Endothelial cell of umbilical vein (primary cell): ENCODE measurements at regions not wholly inside any gene's neighbourhood (a gene's known extent, or its start where the extent isn't known, plus 50 kb on each side); places are given as distances from the start of the nearest gene placed in this dataset.

ENCODE experiments used
- BruUV-seq: library from RNA; stranded (reverse); fragments of 400-500 nt; replicated peaks from 2 replicates; lab custom pipeline; 2021; lab: Mats Ljungman, UMichigan
- CTCF ChIA-PET: fragments of 300-600, 350-600 bp; sonication (Branson Sonifier 250); formaldehyde crosslinking; loops from one replicate; lab custom pipeline; 2021; ENCODE audit warnings: antibody characterized with exemption, inconsistent platforms; lab: Charles Lee
- POLR2A ChIA-PET: fragments of 300-600, 350-600 bp; sonication (Branson Sonifier 250); formaldehyde crosslinking; loops from one replicate; lab custom pipeline; 2021; ENCODE audit warnings: antibody characterized with exemption, inconsistent platforms; lab: Charles Lee
- DNase-seq: peaks from one replicate; pipeline ENCODE4 v3.0.0-alpha.2; 2011; ENCODE audit warnings: low read depth, low spot score
- FAIRE-seq: peaks from 2 replicates; lab custom pipeline; 2011; peaks lifted over from hg19 to GRCh38; lab: Jason Lieb, UNC
- H2AFZ ChIP-seq: 2 replicates; pipeline ENCODE4 v1.6.0; 2012; ENCODE audit warnings: low read depth, low read length, control low read depth, inconsistent platforms
- H3K27ac ChIP-seq: 2 replicates; pipeline ENCODE4 v1.5.1; 2011; ENCODE audit warnings: low read depth, mild to moderate bottlenecking, control low read depth, low read length, moderate library complexity; ENCODE audit not compliant: insufficient read depth
- H3K27me3 ChIP-seq, 2 experiments: 2 replicates each; pipeline versions ENCODE4 v1.6.0 to v1.6.1; 2011; ENCODE audit warnings: low read length in 2 of 2, mixed read lengths in 1 of 2; ENCODE audit not compliant: control insufficient read depth in 2 of 2, insufficient read depth in 2 of 2
- H3K36me3 ChIP-seq, 2 experiments: 2 replicates in 1 of 2; 3 replicates in 1 of 2; pipeline ENCODE4 v1.5.1; 2011; ENCODE audit warnings: low read length in 2 of 2, mild to moderate bottlenecking in 1 of 2, moderate library complexity in 1 of 2; ENCODE audit not compliant: control insufficient read depth in 2 of 2, insufficient read depth in 2 of 2; ENCODE audit errors: extremely low read depth in 1 of 2
- H3K4me1 ChIP-seq: 3 replicates; pipeline ENCODE4 v1.5.1; 2011; ENCODE audit warnings: mild to moderate bottlenecking, low read length; ENCODE audit not compliant: control insufficient read depth, insufficient read depth; ENCODE audit errors: extremely low read depth
- H3K4me2 ChIP-seq: 2 replicates; pipeline ENCODE4 v1.6.1; 2011; ENCODE audit warnings: low read length, control low read depth, mixed read lengths; ENCODE audit not compliant: insufficient read depth
- H3K4me3 ChIP-seq, 3 experiments: fragments of 200-600 bp in 1 of 3; sonication (generic), shearing (Covaris generic) in 1 of 3; replicated peaks in 1 of 3; 2 replicates each; pipeline ENCODE4 v1.5.1; 2011 to 2016; ENCODE audit warnings: control low read depth in 3 of 3, low read length in 3 of 3, mild to moderate bottlenecking in 2 of 3, inconsistent platforms in 1 of 3, low read depth in 1 of 3, moderate library complexity in 1 of 3; ENCODE audit not compliant: insufficient read depth in 1 of 3
- H3K79me2 ChIP-seq: 2 replicates; pipeline ENCODE4 v1.6.0; 2012; ENCODE audit warnings: low read length, inconsistent platforms; ENCODE audit not compliant: control insufficient read depth, insufficient read depth
- H3K9ac ChIP-seq: replicated peaks from 2 replicates; pipeline ENCODE3; 2011; ENCODE audit warnings: low read length, control low read depth; ENCODE audit not compliant: insufficient read depth; ENCODE audit errors: extremely low read depth
- H3K9me1 ChIP-seq: replicated peaks from 3 replicates; pipeline ENCODE4 v1.6.0; 2011; ENCODE audit warnings: mild to moderate bottlenecking, low read length; ENCODE audit not compliant: control insufficient read depth, insufficient read depth; ENCODE audit errors: extremely low read depth
- H3K9me3 ChIP-seq: replicated peaks from 2 replicates; pipeline ENCODE4 v1.5.1; 2012; ENCODE audit warnings: low read length, inconsistent platforms; ENCODE audit not compliant: control insufficient read depth, insufficient read depth
- H4K20me1 ChIP-seq: replicated peaks from 2 replicates; pipeline ENCODE3; 2011; ENCODE audit warnings: mild to moderate bottlenecking, low read length; ENCODE audit not compliant: control insufficient read depth, insufficient read depth; ENCODE audit errors: extremely low read depth
- CTCF ChIP-seq, 2 donors: IDR thresholded peaks; 1 replicate in 1 of 2; 2 replicates in 1 of 2; pipeline ENCODE4 v1.5.1; 2011; ENCODE audit warnings: low read length in 2 of 2, mild to moderate bottlenecking in 2 of 2, moderate library complexity in 2 of 2, control low read depth in 1 of 2, inconsistent platforms in 1 of 2, low read depth in 1 of 2; ENCODE audit not compliant: insufficient read depth in 1 of 2; ENCODE audit errors: extremely low read depth in 1 of 2
- GATA2 ChIP-seq: IDR thresholded peaks from 2 replicates; pipeline ENCODE4 v1.7.0; 2011; ENCODE audit warnings: low read depth, mild to moderate bottlenecking, moderate library complexity, mixed read lengths, low read length; ENCODE audit not compliant: insufficient read length, insufficient read depth
- MYC ChIP-seq: IDR thresholded peaks from one replicate; pipeline ENCODE4 v1.6.1; 2011; ENCODE audit warnings: mild to moderate bottlenecking, low read depth, low read length
- POLR2A ChIP-seq: IDR thresholded peaks from 2 replicates; pipeline ENCODE4 v1.6.1; 2012; ENCODE audit warnings: low read depth, mild to moderate bottlenecking, control low read depth, low read length
- POLR2AphosphoS5 ChIP-seq: IDR thresholded peaks from 2 replicates; pipeline ENCODE4 v1.6.1; 2012; ENCODE audit warnings: low read depth, mild to moderate bottlenecking, control low read depth, low read length, moderate library complexity; ENCODE audit not compliant: insufficient read depth
- dilution Hi-C: fragments of 300-500 bp; cut with MboI; formaldehyde crosslinking; loops from one replicate; pipeline ENCODE4 v1.15.0; 2019; ENCODE audit warnings: low sequenced_read_pairs; ENCODE audit not compliant: extremely low pct_ligation_motif_present
- intact Hi-C: fragments of 100-400 bp; cut with micrococcal nuclease; formaldehyde crosslinking; loops from one replicate; pipeline ENCODE4 v1.10.0; 2022

- BruUV-seq: no TSS peak
- DNase-seq: no peak
- Histone ChIP-seq H3K4me2 (no peak overlapping the region), H3K4me1 (no peaks in the 10 kb centered on the region), H3K27ac (no peak overlapping the region), H3K27me3 (no peaks in the 10 kb centered on the region), H3K9me3 (no peaks in the 10 kb centered on the region), H3K36me3 (no peaks in the 10 kb centered on the region), H3K79me2 (no peaks in the 10 kb centered on the region), H4K20me1 (no peaks in the 10 kb centered on the region), H3K9ac (no peak overlapping the region), H3K9me1 (no peaks in the 10 kb centered on the region), H3K4me3 (no peak overlapping the region), H2AFZ (no peak overlapping the region)
- CTCF ChIA-PET: no interaction called here
- dilution Hi-C loops (no loop called here), intact Hi-C loops (no loop called here)
- TF ChIP-seq POLR2A (no peak), GATA2 (no peak), MYC (no peak), CTCF (IDR thresholded peaks at IDR 0.05; ENCODE audit: extremely low read depth in 1 of 2, insufficient read depth in 1 of 2, low read depth in 1 of 2, low read length in 2 of 2) (no peak), POLR2AphosphoS5 (no peak)
- FAIRE-seq: no peak
- POLR2A ChIA-PET: no interaction called here
Observed at GRCh38 chrY:7703578-7704140, 792.1 kb upstream of the AMELY start.

- H3K9me1 ChIP-seq: no peaks in the 10 kb centered on the region
- H3K36me3 ChIP-seq: no peaks in the 10 kb centered on the region
- H4K20me1 ChIP-seq: no peaks in the 10 kb centered on the region
- TF ChIP-seq CTCF (IDR thresholded peaks at IDR 0.05; ENCODE audit: extremely low read depth in 1 of 2, insufficient read depth in 1 of 2, low read depth in 1 of 2, low read length in 2 of 2): no peak
- dilution Hi-C loops: no loop called here
- no peaks in the 10 kb centered on the region for H3K9me3 ChIP-seq
- ChIA-PET POLR2A (no interaction called here), CTCF (no interaction called here)
- DNase-seq (peak; percentile 18), FAIRE-seq (no peak)
- H3K4me2 ChIP-seq: no peak overlapping the region
- intact Hi-C loops: no loop called here
- H3K27me3 ChIP-seq: no peaks in the 10 kb centered on the region
- no peaks in the 10 kb centered on the region for H3K4me1 ChIP-seq
- no TSS peak for BruUV-seq
- H3K9ac ChIP-seq: no peak overlapping the region
- no peak overlapping the region for H2AFZ ChIP-seq
- no peak overlapping the region for H3K4me3 ChIP-seq
- H3K27ac ChIP-seq: no peak overlapping the region
- no peaks in the 10 kb centered on the region for H3K79me2 ChIP-seq
Observed at GRCh38 chrY:7702481-7702880, 790.9 kb upstream of the AMELY start.
